ENCODE measurements at regions not wholly inside any gene's neighbourhood (a gene's known extent, or its start where the extent isn't known, plus 50 kb on each side); places are given as distances from the start of the nearest gene placed in this dataset.

GRCh38 chr12:124096109-124096508 lies 123.1 kb downstream of the ZNF664 start:
- DNase-seq (ENCODE audit: low read depth, low spot score) (no peak), ATAC-seq (no peak)
- no peak overlapping the region for H3K9ac ChIP-seq (ENCODE audit: low read length)
- H3K79me2 ChIP-seq (ENCODE audit: insufficient read depth, low read length): no peaks in the 10 kb centered on the region
- no peaks in the 10 kb centered on the region for H3K36me3 ChIP-seq (ENCODE audit: control insufficient read depth in 1 of 2, insufficient read depth in 2 of 2, low read length in 2 of 2)
- H3K9me2 ChIP-seq (ENCODE audit: insufficient read depth): no peaks in the 10 kb centered on the region
- CTCF ChIA-PET: no interaction called here
- H2AFZ ChIP-seq (ENCODE audit: low read depth, low read length, poor library complexity, severe bottlenecking): no peak overlapping the region
- intact Hi-C loops (cut with micrococcal nuclease): no loop called here
- H3K27me3 ChIP-seq (ENCODE audit: insufficient read depth, low read length): peaks cover 16% of the 10 kb centered on the region; the same call in 1 of the 2 replicates
- no peak for TF ChIP-seq REST (IDR thresholded peaks at IDR 0.05; ENCODE audit: low read depth)
- TF ChIP-seq ZNF274 (IDR thresholded peaks at IDR 0.05; ENCODE audit: low read depth, low read length): no peak
- TF ChIP-seq EZH2 (IDR thresholded peaks at IDR 0.05): no peak
- TF ChIP-seq, protein P1, sequence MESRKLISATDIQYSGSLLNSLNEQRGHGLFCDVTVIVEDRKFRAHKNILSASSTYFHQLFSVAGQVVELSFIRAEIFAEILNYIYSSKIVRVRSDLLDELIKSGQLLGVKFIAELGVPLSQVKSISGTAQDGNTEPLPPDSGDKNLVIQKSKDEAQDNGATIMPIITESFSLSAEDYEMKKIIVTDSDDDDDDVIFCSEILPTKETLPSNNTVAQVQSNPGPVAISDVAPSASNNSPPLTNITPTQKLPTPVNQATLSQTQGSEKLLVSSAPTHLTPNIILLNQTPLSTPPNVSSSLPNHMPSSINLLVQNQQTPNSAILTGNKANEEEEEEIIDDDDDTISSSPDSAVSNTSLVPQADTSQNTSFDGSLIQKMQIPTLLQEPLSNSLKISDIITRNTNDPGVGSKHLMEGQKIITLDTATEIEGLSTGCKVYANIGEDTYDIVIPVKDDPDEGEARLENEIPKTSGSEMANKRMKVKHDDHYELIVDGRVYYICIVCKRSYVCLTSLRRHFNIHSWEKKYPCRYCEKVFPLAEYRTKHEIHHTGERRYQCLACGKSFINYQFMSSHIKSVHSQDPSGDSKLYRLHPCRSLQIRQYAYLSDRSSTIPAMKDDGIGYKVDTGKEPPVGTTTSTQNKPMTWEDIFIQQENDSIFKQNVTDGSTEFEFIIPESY (IDR thresholded peaks at IDR 0.05; ENCODE audit: extremely low read depth, insufficient replicate concordance, low read length): no peak
- no peak for TF ChIP-seq CBX3 (IDR thresholded peaks at IDR 0.05; ENCODE audit: low read depth)
- TF ChIP-seq, protein P2, sequence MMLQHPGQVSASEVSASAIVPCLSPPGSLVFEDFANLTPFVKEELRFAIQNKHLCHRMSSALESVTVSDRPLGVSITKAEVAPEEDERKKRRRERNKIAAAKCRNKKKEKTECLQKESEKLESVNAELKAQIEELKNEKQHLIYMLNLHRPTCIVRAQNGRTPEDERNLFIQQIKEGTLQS (IDR thresholded peaks at IDR 0.05): no peak
- no peak for TF ChIP-seq EZH2phosphoT487 (IDR thresholded peaks at IDR 0.05; ENCODE audit: borderline replicate concordance)
- TF ChIP-seq RAD21 (IDR thresholded peaks at IDR 0.05; ENCODE audit: low read depth): no peak
- no peak for TF ChIP-seq ELF1 (IDR thresholded peaks at IDR 0.05; ENCODE audit: borderline replicate concordance, low read depth)
- no peak for TF ChIP-seq EGR1 (IDR thresholded peaks at IDR 0.05; ENCODE audit: low read depth)
- no peak for TF ChIP-seq CEBPB (IDR thresholded peaks at IDR 0.05; ENCODE audit: low read depth)
- no peak for TF ChIP-seq POLR2A (IDR thresholded peaks at IDR 0.05; ENCODE audit: borderline replicate concordance, extremely low read depth, insufficient read depth, insufficient read length)
- TF ChIP-seq, protein P3, sequence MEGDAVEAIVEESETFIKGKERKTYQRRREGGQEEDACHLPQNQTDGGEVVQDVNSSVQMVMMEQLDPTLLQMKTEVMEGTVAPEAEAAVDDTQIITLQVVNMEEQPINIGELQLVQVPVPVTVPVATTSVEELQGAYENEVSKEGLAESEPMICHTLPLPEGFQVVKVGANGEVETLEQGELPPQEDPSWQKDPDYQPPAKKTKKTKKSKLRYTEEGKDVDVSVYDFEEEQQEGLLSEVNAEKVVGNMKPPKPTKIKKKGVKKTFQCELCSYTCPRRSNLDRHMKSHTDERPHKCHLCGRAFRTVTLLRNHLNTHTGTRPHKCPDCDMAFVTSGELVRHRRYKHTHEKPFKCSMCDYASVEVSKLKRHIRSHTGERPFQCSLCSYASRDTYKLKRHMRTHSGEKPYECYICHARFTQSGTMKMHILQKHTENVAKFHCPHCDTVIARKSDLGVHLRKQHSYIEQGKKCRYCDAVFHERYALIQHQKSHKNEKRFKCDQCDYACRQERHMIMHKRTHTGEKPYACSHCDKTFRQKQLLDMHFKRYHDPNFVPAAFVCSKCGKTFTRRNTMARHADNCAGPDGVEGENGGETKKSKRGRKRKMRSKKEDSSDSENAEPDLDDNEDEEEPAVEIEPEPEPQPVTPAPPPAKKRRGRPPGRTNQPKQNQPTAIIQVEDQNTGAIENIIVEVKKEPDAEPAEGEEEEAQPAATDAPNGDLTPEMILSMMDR (IDR thresholded peaks at IDR 0.05 in 2 of 3, conservative IDR thresholded peaks at IDR 0.05 in 1 of 3; ENCODE audit: borderline replicate concordance in 1 of 3, insufficient read depth in 1 of 3, low read depth in 2 of 3, low read length in 2 of 3): no peak
- no peak for TF ChIP-seq POLR2AphosphoS5 (IDR thresholded peaks at IDR 0.05; ENCODE audit: low read depth, low read length)
- no peak for TF ChIP-seq SIN3A (IDR thresholded peaks at IDR 0.05; ENCODE audit: low read depth)
- no peak overlapping the region for H3K27ac ChIP-seq (ENCODE audit: low read depth, low read length)
- no peak overlapping the region for H3K4me2 ChIP-seq (ENCODE audit: low read length)
- no peaks in the 10 kb centered on the region for H3K4me1 ChIP-seq (ENCODE audit: control insufficient read depth in 1 of 2, insufficient read depth in 2 of 2, low read length in 2 of 2)
- no peak overlapping the region for H3K4me3 ChIP-seq (replicated peaks in 1 of 2; ENCODE audit: low read depth in 1 of 2, low read length in 2 of 2)
- no TSS peak for BruUV-seq (replicated peaks)
- H4K20me1 ChIP-seq (ENCODE audit: insufficient read depth): no peaks in the 10 kb centered on the region
- peaks cover 0 to 4% of the 10 kb centered on the region in 2 experiments; a peak in 1 of 4 replicates for H3K9me3 ChIP-seq (ENCODE audit: control insufficient read depth in 1 of 2, insufficient read depth in 1 of 2, low read depth in 1 of 2, low read length in 2 of 2)
- POLR2A ChIA-PET: no interaction called here
- RAD21 ChIA-PET (ENCODE audit: low non-redundant PET in 1 of 2, low total read pairs in 2 of 2, uncharacterized antibody in 2 of 2, unreplicated experiment in 2 of 2): interaction anchor here in 1 of 2 experiments (0.5 kb wide), 1 partner anchor 8 kb away, joined by 5 read pairs; no protein-coding TSS in a partner anchor
